H1 (cell line): ENCODE measurements at regions not wholly inside any gene's neighbourhood (a gene's known extent, or its start where the extent isn't known, plus 50 kb on each side); places are given as distances from the start of the nearest gene placed in this dataset.
"Not testable (repeated sequence)": the region's sequence is repeated elsewhere in the genome, so short reads cannot be mapped to it uniquely, and the experiment has no call there.

ENCODE experiments used
- CTCF ChIA-PET: fragments of 300-600 bp; sonication (Branson Sonifier 250); formaldehyde crosslinking; loops from one replicate; lab custom pipeline; 2021; ENCODE audit not compliant: partially characterized antibody; lab: Charles Lee
- POLR2A ChIA-PET: fragments of 300-600 bp; sonication (Branson Sonifier 250); formaldehyde crosslinking; loops from one replicate; lab custom pipeline; 2021; ENCODE audit warnings: inconsistent platforms; ENCODE audit not compliant: partially characterized antibody; lab: Charles Lee
- DNase-seq, 2 experiments: peaks; one replicate each; pipeline versions ENCODE4 v3.0.0 to v3.0.0-alpha.2; 2010 to 2022; ENCODE audit warnings: low spot score in 2 of 2, low read depth in 1 of 2, mixed read lengths in 1 of 2
- FAIRE-seq: peaks from 2 replicates; lab custom pipeline; 2011; peaks lifted over from hg19 to GRCh38; lab: Jason Lieb, UNC
- H2AFZ ChIP-seq: 2 replicates; pipeline ENCODE4 v1.8.1; 2012; ENCODE audit warnings: low read length, inconsistent platforms
- H2AK5ac ChIP-seq: 2 replicates; pipeline ENCODE4 v1.6.1; 2013; ENCODE audit warnings: low read depth, low read length
- H2BK120ac ChIP-seq: replicated peaks from 2 replicates; pipeline ENCODE3; 2013; ENCODE audit warnings: low read depth, low read length, inconsistent platforms
- H2BK12ac ChIP-seq: 2 replicates; pipeline ENCODE4 v1.6.1; 2013; ENCODE audit warnings: low read depth, low read length
- H2BK15ac ChIP-seq: 2 replicates; pipeline ENCODE4 v1.6.1; 2013; ENCODE audit warnings: low read length
- H2BK20ac ChIP-seq: 2 replicates; pipeline ENCODE4 v1.6.1; 2013; ENCODE audit warnings: low read length
- H2BK5ac ChIP-seq: 2 replicates; pipeline ENCODE4 v1.6.1; 2013; ENCODE audit warnings: low read depth, low read length
- H3K14ac ChIP-seq: 2 replicates; pipeline ENCODE4 v1.6.1; 2013; ENCODE audit warnings: inconsistent platforms; ENCODE audit not compliant: insufficient read length
- H3K18ac ChIP-seq: 2 replicates; pipeline ENCODE4 v1.6.1; 2013; ENCODE audit warnings: low read length; ENCODE audit errors: extremely low read depth
- H3K23ac ChIP-seq: 2 replicates; pipeline ENCODE4 v1.6.1; 2013; ENCODE audit warnings: inconsistent platforms; ENCODE audit not compliant: insufficient read length
- H3K23me2 ChIP-seq: 2 replicates; pipeline ENCODE4 v1.6.1; 2013; ENCODE audit warnings: low read depth, low read length
- H3K27ac ChIP-seq: 2 replicates; pipeline ENCODE4 v1.6.1; 2011; ENCODE audit warnings: low read depth, low read length, inconsistent platforms
- H3K27me3 ChIP-seq, 4 experiments: replicated peaks in 1 of 4; 1 replicate in 1 of 4; 2 replicates in 3 of 4; pipeline versions ENCODE4 v1.6.1 to v1.8.1; 2011 to 2013; ENCODE audit warnings: low read length in 3 of 4, mild to moderate bottlenecking in 3 of 4, inconsistent platforms in 2 of 4, mixed read lengths in 2 of 4, moderate library complexity in 1 of 4; ENCODE audit not compliant: control insufficient read depth in 3 of 4, insufficient read depth in 3 of 4; ENCODE audit errors: extremely low read depth in 1 of 4
- H3K36me3 ChIP-seq, 4 experiments: 2 replicates each; pipeline versions ENCODE4 v1.6.1 to v1.8.1; 2011 to 2013; ENCODE audit warnings: mild to moderate bottlenecking in 4 of 4, low read length in 3 of 4, moderate library complexity in 2 of 4, control low read depth in 1 of 4, inconsistent platforms in 1 of 4; ENCODE audit not compliant: insufficient read depth in 4 of 4, control insufficient read depth in 2 of 4
- H3K4ac ChIP-seq: replicated peaks from 2 replicates; pipeline ENCODE3; 2013; ENCODE audit warnings: low read length, low read depth, mixed read lengths, inconsistent platforms; ENCODE audit not compliant: insufficient read length
- H3K4me1 ChIP-seq, 4 experiments: replicated peaks in 1 of 4; 1 replicate in 1 of 4; 2 replicates in 3 of 4; pipeline versions ENCODE4 v1.6.1 to v1.8.1; 2011 to 2013; ENCODE audit warnings: low read length in 3 of 4, inconsistent platforms in 2 of 4, mixed read lengths in 1 of 4; ENCODE audit not compliant: insufficient read depth in 4 of 4, control insufficient read depth in 3 of 4
- H3K4me2 ChIP-seq, 2 experiments: 2 replicates each; pipeline versions ENCODE4 v1.6.1 to v1.8.1; 2011 to 2013; ENCODE audit warnings: low read depth in 2 of 2, low read length in 2 of 2, control low read depth in 1 of 2, inconsistent platforms in 1 of 2, mild to moderate bottlenecking in 1 of 2; ENCODE audit not compliant: insufficient read depth in 1 of 2
- H3K4me3 ChIP-seq, 4 experiments: fragments of 200-600, 300-600 bp in 1 of 4; sonication (generic), shearing (Covaris generic), sonication (Bioruptor Twin) in 1 of 4; 2 replicates each; pipeline versions ENCODE4 v1.5.1 to v1.8.1; 2011 to 2016; ENCODE audit warnings: low read length in 4 of 4, low read depth in 3 of 4, control low read depth in 2 of 4, inconsistent platforms in 2 of 4, mild to moderate bottlenecking in 2 of 4, mixed read lengths in 1 of 4, moderate library complexity in 1 of 4; ENCODE audit not compliant: insufficient read depth in 2 of 4; ENCODE audit errors: extremely low read depth in 1 of 4
- H3K56ac ChIP-seq: replicated peaks from 2 replicates; pipeline ENCODE3; 2013; ENCODE audit warnings: low read depth, mild to moderate bottlenecking, mixed read lengths, low read length, inconsistent platforms; ENCODE audit not compliant: insufficient read length
- H3K79me1 ChIP-seq: 2 replicates; pipeline ENCODE4 v1.6.1; 2013; ENCODE audit warnings: low read depth, low read length, control low read depth
- H3K79me2 ChIP-seq, 2 experiments: 2 replicates each; pipeline versions ENCODE4 v1.6.1 to v1.8.1; 2012 to 2013; ENCODE audit warnings: low read length in 2 of 2, mild to moderate bottlenecking in 2 of 2, inconsistent platforms in 1 of 2; ENCODE audit not compliant: insufficient read depth in 2 of 2, control insufficient read depth in 1 of 2
- H3K9ac ChIP-seq, 4 experiments: replicated peaks in 1 of 4; 1 replicate in 1 of 4; 2 replicates in 3 of 4; pipeline versions ENCODE4 v1.6.1 to v1.8.1; 2011 to 2013; ENCODE audit warnings: low read depth in 3 of 4, low read length in 3 of 4, control low read depth in 2 of 4, mild to moderate bottlenecking in 2 of 4, moderate library complexity in 2 of 4, inconsistent platforms in 1 of 4; ENCODE audit errors: extremely low read depth in 1 of 4
- H3K9me3 ChIP-seq, 2 experiments: 2 replicates each; pipeline versions ENCODE4 v1.6.1 to v1.8.1; 2012 to 2013; ENCODE audit warnings: mild to moderate bottlenecking in 2 of 2, moderate library complexity in 2 of 2, control low read depth in 1 of 2, inconsistent platforms in 1 of 2, low read depth in 1 of 2, low read length in 1 of 2, mixed read lengths in 1 of 2; ENCODE audit not compliant: insufficient read depth in 2 of 2
- H4K20me1 ChIP-seq, 2 experiments: replicated peaks in 1 of 2; 2 replicates each; pipeline versions ENCODE3 to v1.8.1; 2011 to 2013; ENCODE audit warnings: inconsistent platforms in 2 of 2, low read length in 2 of 2, mild to moderate bottlenecking in 1 of 2; ENCODE audit not compliant: insufficient read depth in 2 of 2, control insufficient read depth in 1 of 2
- H4K5ac ChIP-seq: 2 replicates; pipeline ENCODE4 v1.6.1; 2013; ENCODE audit warnings: low read length, low read depth, mixed read lengths, inconsistent platforms; ENCODE audit not compliant: insufficient read length
- H4K8ac ChIP-seq: 2 replicates; pipeline ENCODE4 v1.8.0; 2013; ENCODE audit warnings: mild to moderate bottlenecking, moderate library complexity, low read length, inconsistent platforms; ENCODE audit not compliant: insufficient read depth; ENCODE audit errors: extremely low read depth
- H4K91ac ChIP-seq: replicated peaks from 2 replicates; pipeline ENCODE3; 2013; ENCODE audit warnings: low read length, mixed read lengths, inconsistent platforms; ENCODE audit not compliant: insufficient read length
- WGBS, 2 experiments: shearing (Covaris generic) in 1 of 2; methylation state at CpG; one replicate each; pipeline versions ENCODE4 v1.1.6 to v1.1.7; 2013 to 2015; ENCODE audit warnings: low lambda C conversion rate in 2 of 2, mixed read lengths in 2 of 2, inconsistent platforms in 1 of 2, low coverage in 1 of 2, missing lambda C conversion rate in 1 of 2; ENCODE audit not compliant: insufficient replicate concordance in 2 of 2, insufficient coverage in 1 of 2, insufficient read length in 1 of 2; ENCODE audit errors: extremely low coverage in 1 of 2, missing lambda C conversion rate in 1 of 2; 5-methylcytosine and 5-hydroxymethylcytosine counted together

- H4K5ac ChIP-seq, H3K79me2 ChIP-seq, H3K4ac ChIP-seq, H4K20me1 ChIP-seq, H2BK5ac ChIP-seq, FAIRE-seq, H3K23ac ChIP-seq, H2BK120ac ChIP-seq, H3K4me3 ChIP-seq, H2AFZ ChIP-seq, DNase-seq, H3K18ac ChIP-seq, CTCF ChIA-PET, H2AK5ac ChIP-seq, H3K4me2 ChIP-seq, H4K91ac ChIP-seq, H3K9me3 ChIP-seq, H3K4me1 ChIP-seq, H3K27me3 ChIP-seq, H3K9ac ChIP-seq, H2BK12ac ChIP-seq, H3K56ac ChIP-seq, H2BK20ac ChIP-seq, H2BK15ac ChIP-seq, H3K23me2 ChIP-seq, POLR2A ChIA-PET, H3K36me3 ChIP-seq, H3K14ac ChIP-seq, H3K27ac ChIP-seq, H4K8ac ChIP-seq, H3K79me1 ChIP-seq: not testable (repeated sequence)
- WGBS, 2 experiments, result 64% methylated on average over 3 of the region's 3 CpGs; no CpG with 5 or more reads in 1 of the 2 experiments
Measured at GRCh38 chr20:28591680-28592079, 2665.8 kb upstream of the DEFB115 start.

GRCh38 chr20:28593383-28593782 is 2664.1 kb upstream of the DEFB115 start:
- H3K27ac ChIP-seq, H3K27me3 ChIP-seq, H3K14ac ChIP-seq, DNase-seq, H3K9ac ChIP-seq, H4K5ac ChIP-seq, H2BK12ac ChIP-seq, H2AFZ ChIP-seq, H3K4me1 ChIP-seq, H3K4me3 ChIP-seq, H2BK20ac ChIP-seq, H2BK5ac ChIP-seq, H3K36me3 ChIP-seq, CTCF ChIA-PET, H2BK120ac ChIP-seq, FAIRE-seq, H4K8ac ChIP-seq, H4K91ac ChIP-seq, H3K79me2 ChIP-seq, POLR2A ChIA-PET, H4K20me1 ChIP-seq, H3K4me2 ChIP-seq, H3K4ac ChIP-seq, H3K18ac ChIP-seq, H3K56ac ChIP-seq, H3K23me2 ChIP-seq, H3K23ac ChIP-seq, H3K79me1 ChIP-seq, H3K9me3 ChIP-seq, H2AK5ac ChIP-seq, H2BK15ac ChIP-seq: not testable (repeated sequence)
- WGBS, 2 experiments, result 44% methylated on average over 2 of the region's 4 CpGs; no CpG with 5 or more reads in 1 of the 2 experiments
